Right forelimb (tissue), 1 donor: ENCODE measurements at regions not wholly inside any gene's neighbourhood (a gene's known extent, or its start where the extent isn't known, plus 50 kb on each side); places are given as distances from the start of the nearest gene placed in this dataset.

Source experiments
- DNase-seq: peaks from one replicate; pipeline ENCODE4 v3.0.0-alpha.2; 2018

GRCh38 chr4:24144381-24144780 lies 254.5 kb upstream of the PPARGC1A start:
- DNase-seq: no peak

GRCh38 chr4:24143741-24144140 lies 253.9 kb upstream of the PPARGC1A start:
- no peak for DNase-seq

DNA sequence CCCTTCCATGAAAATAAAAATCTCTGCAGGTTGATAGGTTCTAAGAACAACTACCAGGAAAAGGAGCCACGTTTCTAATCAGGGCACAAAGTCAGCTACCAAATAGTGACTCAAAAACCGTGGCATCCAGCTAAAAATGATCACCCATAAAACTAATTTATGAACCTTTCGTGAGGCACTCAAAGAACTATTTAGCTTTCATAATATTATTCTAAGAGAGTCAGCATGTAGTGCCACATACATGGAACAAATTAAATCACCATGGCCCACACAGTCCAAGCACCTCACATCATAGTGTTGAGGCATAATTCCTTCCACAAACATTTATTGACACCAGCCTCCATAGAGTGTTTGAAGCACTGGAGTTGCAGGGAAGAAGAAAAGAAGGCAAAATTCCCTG lies 252.0 kb upstream of the PPARGC1A start:
- DNase-seq: no peak

DNA sequence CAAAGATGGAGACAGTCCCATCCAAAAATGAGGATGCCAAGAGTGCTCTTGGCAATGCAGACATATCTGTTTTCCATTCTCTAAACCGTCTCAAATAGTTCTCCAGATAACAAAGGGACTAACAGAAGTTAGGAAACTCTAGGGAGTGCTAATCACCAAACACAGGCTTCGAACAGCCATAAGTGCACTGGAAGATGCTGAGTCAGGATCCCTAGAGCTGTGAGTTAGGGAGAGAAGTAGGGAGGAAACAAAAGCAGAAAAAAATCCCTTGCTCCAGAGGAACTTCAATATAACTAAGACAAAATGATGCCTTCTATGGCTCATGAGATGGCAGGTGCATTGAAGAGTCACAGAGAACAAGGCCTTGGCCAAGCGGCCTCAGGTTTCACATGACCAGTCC lies 251.0 kb upstream of the PPARGC1A start:
- no peak for DNase-seq

GRCh38 chr4:24137671-24138601 lies 248.1 kb upstream of the PPARGC1A start:
- DNase-seq: no peak

DNA sequence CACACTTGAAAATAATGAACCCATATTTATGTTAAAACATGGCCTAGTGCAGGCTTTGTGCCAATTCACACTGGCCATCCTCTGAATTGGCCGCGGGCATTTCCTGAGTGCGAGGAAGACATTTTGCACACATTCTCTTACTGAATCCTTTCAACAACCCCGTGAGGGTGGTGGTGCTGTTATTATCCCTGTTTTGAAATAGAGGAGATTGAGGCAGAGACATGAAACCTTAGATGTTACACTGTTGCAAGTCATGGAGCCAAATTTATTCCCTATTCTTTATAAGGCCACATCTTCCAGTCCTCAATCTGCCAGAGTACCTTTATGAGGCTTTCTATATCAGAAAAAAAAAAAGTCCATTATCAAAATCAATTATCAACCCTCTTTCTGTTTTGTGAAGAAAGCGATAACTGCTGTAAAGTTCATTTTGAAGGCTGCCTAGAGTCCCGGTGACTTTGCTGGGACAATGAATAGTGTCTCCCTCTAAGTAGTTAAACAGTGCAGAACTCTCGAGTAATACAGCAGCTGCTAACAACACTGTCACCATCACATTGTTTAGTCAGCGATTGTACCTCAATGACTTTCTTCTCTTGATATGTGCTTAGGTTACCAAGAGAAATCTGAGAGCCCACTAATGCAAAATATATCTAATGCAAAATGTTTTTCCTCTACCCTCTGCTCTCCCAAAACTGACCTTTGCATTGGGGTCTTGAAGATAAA lies 242.3 kb upstream of the PPARGC1A start:
- no peak for DNase-seq

GRCh38 chr4:24130637-24131036 lies 240.8 kb upstream of the PPARGC1A start:
- no peak for DNase-seq

- no peak for DNase-seq
Measured at GRCh38 chr4:24126776-24127175, 236.9 kb upstream of the PPARGC1A start.

DNA sequence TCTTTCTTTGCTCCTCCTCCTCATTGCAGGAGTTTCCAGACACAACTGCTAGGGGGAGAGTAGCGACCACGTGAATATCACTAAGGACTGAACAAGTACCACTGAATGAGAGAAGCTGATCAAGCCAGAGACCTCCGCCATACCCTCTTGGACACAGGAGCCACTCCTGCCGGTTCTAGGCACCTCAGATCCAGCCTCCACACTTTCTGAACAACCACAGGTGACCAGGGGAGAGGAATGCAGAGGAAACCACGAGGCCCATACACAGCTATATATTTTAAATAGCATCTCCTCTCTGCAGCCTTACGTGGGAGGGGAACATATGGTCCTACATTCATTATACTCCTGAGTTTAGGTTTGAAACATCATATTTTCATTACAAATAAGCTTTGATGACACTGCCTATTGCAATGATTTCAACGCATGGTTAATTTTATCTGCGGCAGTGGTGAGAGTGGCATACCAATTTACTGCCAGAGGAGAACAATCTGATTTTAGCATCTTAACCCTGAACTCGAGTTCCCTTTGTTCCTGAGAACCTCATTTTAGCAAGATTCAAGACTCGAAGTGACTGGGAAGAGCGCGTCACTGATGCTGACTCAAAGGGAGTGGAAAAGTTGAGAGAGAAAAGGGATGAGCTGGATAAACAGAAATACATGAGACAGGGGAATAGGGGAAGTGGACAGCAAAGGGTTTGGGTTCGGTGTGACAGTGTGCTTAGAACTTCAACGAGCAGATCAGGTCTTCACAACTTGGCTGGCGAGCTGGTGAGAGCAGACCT lies 231.7 kb upstream of the PPARGC1A start:
- DNase-seq: no peak

- DNase-seq: no peak
Measured at GRCh38 chr4:24117975-24118374, 228.1 kb upstream of the PPARGC1A start.

- no peak for DNase-seq
Measured at GRCh38 chr4:24116107-24116506, 226.3 kb upstream of the PPARGC1A start.

GRCh38 chr4:24114919-24115500 lies 225.2 kb upstream of the PPARGC1A start:
- DNase-seq: no peak

DNA sequence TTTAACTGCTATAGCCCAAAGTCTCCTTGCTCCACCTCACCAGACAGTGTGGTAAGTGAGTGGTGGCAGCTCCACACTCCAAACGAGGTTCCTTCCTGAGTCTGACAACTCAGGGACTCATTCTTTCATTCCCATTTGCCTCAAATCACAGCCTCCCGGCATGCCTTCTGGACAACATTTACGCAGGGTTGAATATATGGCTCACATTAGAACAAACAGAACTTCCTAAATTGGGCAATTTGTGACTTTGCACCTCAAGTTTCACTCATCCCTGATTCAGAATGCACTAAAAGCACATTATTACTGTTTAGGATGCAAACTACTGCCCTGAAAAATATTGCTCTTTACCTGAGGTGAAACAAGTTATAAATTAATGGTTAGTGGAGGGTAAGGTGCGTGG lies 224.6 kb upstream of the PPARGC1A start:
- DNase-seq: no peak

GRCh38 chr4:24112466-24112865 lies 222.6 kb upstream of the PPARGC1A start:
- no peak for DNase-seq

DNA sequence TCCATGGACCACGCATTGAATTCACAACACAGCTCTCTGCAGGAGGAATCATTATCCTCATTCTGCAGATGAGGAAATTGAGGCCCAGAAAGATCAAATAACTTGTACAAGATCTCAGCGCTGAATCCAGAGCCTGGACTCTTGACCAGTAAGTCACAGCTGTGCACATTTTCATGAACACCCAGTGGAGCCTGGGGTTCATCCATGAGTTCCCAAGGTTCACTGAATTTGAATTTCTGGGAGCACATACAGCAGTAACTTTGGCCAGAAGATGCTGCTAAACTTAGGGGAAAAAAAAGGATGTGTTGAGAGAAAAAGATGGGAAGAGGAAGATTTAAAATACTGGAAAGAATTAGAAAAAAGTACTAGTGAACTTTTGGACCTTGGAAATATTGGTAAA lies 218.7 kb upstream of the PPARGC1A start:
- no peak for DNase-seq

- peak; percentile 50 for DNase-seq
Measured at GRCh38 chr4:24105327-24106038, 215.6 kb upstream of the PPARGC1A start.

GRCh38 chr4:24104158-24104565 lies 214.3 kb upstream of the PPARGC1A start:
- DNase-seq: no peak

GRCh38 chr4:24103434-24104157 lies 213.7 kb upstream of the PPARGC1A start:
- DNase-seq: no peak

GRCh38 chr4:24102621-24103020 lies 212.8 kb upstream of the PPARGC1A start:
- no peak for DNase-seq

- DNase-seq: no peak
Measured at GRCh38 chr4:24096603-24097002, 206.8 kb upstream of the PPARGC1A start.

GRCh38 chr4:24094726-24095125 lies 204.9 kb upstream of the PPARGC1A start:
- DNase-seq: no peak

DNA sequence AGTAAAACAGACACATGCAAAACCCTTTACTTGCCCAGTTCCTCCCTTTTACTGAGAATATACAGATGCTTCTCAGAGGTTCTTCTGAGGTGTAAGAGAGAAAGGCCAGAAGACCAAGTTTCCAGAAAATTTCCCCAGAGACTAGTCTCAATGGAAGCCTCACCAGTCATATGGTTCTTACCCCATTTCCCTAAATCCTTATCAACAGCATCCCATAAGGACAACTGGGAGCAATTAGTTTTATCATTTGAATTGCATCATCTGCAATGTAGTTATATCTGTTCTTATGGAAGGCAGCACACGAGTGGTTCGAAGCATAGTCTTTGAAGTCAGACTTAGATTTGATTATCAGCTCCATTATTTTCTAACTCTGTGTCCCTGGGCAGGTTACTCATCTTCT lies 203.6 kb upstream of the PPARGC1A start:
- no peak for DNase-seq
